Loucy (cell line): ENCODE measurements at regions not wholly inside any gene's neighbourhood (a gene's known extent, or its start where the extent isn't known, plus 50 kb on each side); places are given as distances from the start of the nearest gene placed in this dataset.

Experiments used
- EZH2phosphoT487 ChIP-seq: fragments of 200-600 bp; IDR thresholded peaks from 2 replicates; pipeline ENCODE4 v1.6.1; 2018; ENCODE audit warnings: antibody characterized with exemption, mild to moderate bottlenecking, moderate library complexity, borderline replicate concordance
- TF ChIP-seq, protein P1 (sequence below): fragments of 200-600 bp; sonication (generic); conservative IDR thresholded peaks from 2 replicates; pipeline ENCODE4 v1.5.1; 2014; ENCODE audit warnings: mild to moderate bottlenecking, antibody characterized with exemption, low read length

DNA sequence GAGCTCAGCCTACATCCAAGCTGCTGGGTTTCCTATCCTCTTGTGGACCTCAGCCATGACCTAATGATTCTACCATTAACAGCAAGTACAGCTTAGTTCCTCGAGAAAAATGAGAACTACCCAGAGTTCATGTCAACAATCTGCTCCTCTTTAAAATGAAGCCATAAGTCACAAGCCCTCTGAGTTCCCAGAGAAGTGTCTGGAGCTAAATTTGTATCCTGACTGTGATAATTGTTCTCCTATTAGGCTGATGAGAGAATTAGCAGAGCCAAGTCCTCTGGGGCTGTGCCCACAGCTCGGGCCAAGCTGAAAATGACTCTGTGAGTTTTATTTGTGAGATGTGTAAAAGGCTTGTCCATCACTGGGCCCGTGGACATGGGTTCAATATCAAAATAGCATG, 145.1 kb upstream of the SMIM23 start:
- no peak for TF ChIP-seq EZH2phosphoT487
- TF ChIP-seq, protein P1, sequence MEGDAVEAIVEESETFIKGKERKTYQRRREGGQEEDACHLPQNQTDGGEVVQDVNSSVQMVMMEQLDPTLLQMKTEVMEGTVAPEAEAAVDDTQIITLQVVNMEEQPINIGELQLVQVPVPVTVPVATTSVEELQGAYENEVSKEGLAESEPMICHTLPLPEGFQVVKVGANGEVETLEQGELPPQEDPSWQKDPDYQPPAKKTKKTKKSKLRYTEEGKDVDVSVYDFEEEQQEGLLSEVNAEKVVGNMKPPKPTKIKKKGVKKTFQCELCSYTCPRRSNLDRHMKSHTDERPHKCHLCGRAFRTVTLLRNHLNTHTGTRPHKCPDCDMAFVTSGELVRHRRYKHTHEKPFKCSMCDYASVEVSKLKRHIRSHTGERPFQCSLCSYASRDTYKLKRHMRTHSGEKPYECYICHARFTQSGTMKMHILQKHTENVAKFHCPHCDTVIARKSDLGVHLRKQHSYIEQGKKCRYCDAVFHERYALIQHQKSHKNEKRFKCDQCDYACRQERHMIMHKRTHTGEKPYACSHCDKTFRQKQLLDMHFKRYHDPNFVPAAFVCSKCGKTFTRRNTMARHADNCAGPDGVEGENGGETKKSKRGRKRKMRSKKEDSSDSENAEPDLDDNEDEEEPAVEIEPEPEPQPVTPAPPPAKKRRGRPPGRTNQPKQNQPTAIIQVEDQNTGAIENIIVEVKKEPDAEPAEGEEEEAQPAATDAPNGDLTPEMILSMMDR, result no peak
